ENCODE measurements at regions not wholly inside any gene's neighbourhood (a gene's known extent, or its start where the extent isn't known, plus 50 kb on each side); places are given as distances from the start of the nearest gene placed in this dataset.

- TF ChIP-seq ZNF274 (IDR thresholded peaks at IDR 0.05; ENCODE audit: low read depth, low read length) (no peak), REST (IDR thresholded peaks at IDR 0.05; ENCODE audit: low read depth) (no peak), RAD21 (IDR thresholded peaks at IDR 0.05; ENCODE audit: low read depth) (no peak), CTCF (IDR thresholded peaks at IDR 0.05 in 2 of 3, conservative IDR thresholded peaks at IDR 0.05 in 1 of 3; ENCODE audit: borderline replicate concordance in 1 of 3, insufficient read depth in 1 of 3, low read depth in 2 of 3, low read length in 2 of 3) (no peak), POLR2AphosphoS5 (IDR thresholded peaks at IDR 0.05; ENCODE audit: low read depth, low read length) (no peak), MAX (IDR thresholded peaks at IDR 0.05) (no peak), EZH2 (IDR thresholded peaks at IDR 0.05) (no peak), ATF3 (IDR thresholded peaks at IDR 0.05) (no peak), ZFX (IDR thresholded peaks at IDR 0.05) (no peak), YY1 (IDR thresholded peaks at IDR 0.05; ENCODE audit: extremely low read depth, insufficient replicate concordance, low read depth, low read length) (no peak), TCF7L2 (IDR thresholded peaks at IDR 0.05; ENCODE audit: borderline replicate concordance, extremely low read depth, insufficient read depth, insufficient read length) (no peak), SP1 (IDR thresholded peaks at IDR 0.05; ENCODE audit: low read depth) (no peak)
These were observed 51.3 kb upstream of the PRELP start for GRCh38 chr1:203424285-203424684.

Data from HCT116 (cell line).